EL (cell line): ENCODE measurements at regions not wholly inside any gene's neighbourhood (a gene's known extent, or its start where the extent isn't known, plus 50 kb on each side); places are given as distances from the start of the nearest gene placed in this dataset.
"Not testable (repeated sequence)": the region's sequence is repeated elsewhere in the genome, so short reads cannot be mapped to it uniquely, and the experiment has no call there.

Experiments
- DNase-seq: peaks from one replicate; pipeline ENCODE4 v3.0.0-alpha.2; 2016

DNA sequence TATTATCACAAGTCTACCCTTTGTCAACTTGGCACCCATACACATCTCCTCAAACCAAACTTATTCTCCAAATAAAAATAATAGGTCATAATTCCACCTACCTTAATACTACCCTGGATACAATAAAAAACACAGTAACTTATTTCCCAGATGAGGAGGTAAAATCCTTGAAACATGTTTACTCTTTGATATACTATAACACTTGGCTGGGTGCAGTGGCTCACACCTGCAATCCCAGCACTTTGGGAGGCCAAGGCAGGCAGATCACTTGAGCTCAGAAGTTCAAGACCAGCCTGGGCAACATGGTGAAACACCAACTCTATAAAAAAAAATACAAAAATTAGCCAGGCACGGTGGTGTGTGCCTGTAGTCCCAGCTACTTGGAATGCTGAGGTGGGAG lies 54.4 kb upstream of the PRSS3 start:
- not testable (repeated sequence) for DNase-seq

DNA sequence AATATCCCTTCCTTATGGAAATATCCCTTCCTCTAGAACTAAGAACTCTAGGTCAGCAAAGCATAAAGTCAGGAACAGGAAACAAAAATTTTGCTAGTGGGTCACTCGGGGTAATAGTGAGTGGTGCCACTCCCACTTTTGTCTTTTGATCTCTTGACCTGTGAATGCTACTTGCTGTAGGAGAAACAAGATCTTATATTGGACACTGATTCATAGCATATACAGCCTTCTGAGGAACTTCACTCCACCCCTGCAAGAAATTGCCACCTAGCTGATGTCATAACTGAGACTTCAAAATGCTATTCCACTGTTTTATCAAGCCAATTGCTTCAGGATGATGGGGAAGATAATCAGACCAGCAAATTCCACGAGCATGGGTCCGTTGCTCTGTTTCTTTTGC lies 53.3 kb upstream of the PRSS3 start:
- DNase-seq: no peak

DNA sequence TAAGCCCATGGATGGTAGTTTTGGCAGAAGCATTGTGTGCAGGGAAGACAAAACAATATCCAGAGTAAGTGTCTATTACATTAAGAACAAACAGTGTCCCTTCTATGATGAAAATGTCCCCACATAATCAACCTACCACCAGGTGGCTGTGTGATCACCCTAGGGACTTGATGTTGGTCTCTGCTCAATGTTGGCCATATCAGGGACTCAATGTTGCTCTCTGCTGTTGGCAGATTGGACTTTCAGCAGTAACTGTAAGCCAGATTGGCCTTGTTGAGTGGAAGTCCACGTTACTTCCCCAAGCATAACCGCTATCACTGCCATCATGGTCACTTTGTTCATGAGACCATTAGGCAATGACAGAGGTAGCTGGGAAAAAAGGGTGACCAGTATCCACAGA lies 52.8 kb upstream of the PRSS3 start:
- no peak for DNase-seq
